Heart right ventricle (tissue), 16 donors: ENCODE measurements at regions not wholly inside any gene's neighbourhood (a gene's known extent, or its start where the extent isn't known, plus 50 kb on each side); places are given as distances from the start of the nearest gene placed in this dataset.

ENCODE experiments used
- ATAC-seq, 8 donors: fragments of 200-7000 bp; cut with Tn5 transposase; one replicate each; pipeline ENCODE4 v1.9.1; 2020; ENCODE audit warnings: mild to moderate bottlenecking in 8 of 8, moderate library complexity in 8 of 8, moderate number of reproducible peaks in 1 of 8
- DNase-seq, 2 donors: peaks; one replicate each; pipeline ENCODE4 v3.0.0-alpha.2; 2020
- H3K27ac ChIP-seq, 10 donors: fragments of 200-600 bp; sonication (generic) in 2 of 10; one replicate each; pipeline versions ENCODE4 v1.5.0 to v1.8.0; 2020 to 2022; ENCODE audit warnings: mild to moderate bottlenecking in 3 of 10
- H3K27me3 ChIP-seq, 7 donors: fragments of 200-600 bp; one replicate each; pipeline ENCODE4 v1.8.0; 2021 to 2022; ENCODE audit warnings: mild to moderate bottlenecking in 2 of 7
- H3K36me3 ChIP-seq, 9 donors: fragments of 200-600 bp; sonication (generic) in 1 of 9; one replicate each; pipeline versions ENCODE4 v1.5.0 to v1.8.0; 2020 to 2022; ENCODE audit warnings: mild to moderate bottlenecking in 2 of 9
- H3K4me1 ChIP-seq, 9 donors: fragments of 200-600 bp; sonication (generic) in 1 of 9; one replicate each; pipeline versions ENCODE4 v1.5.0 to v1.8.0; 2020 to 2022; ENCODE audit warnings: mild to moderate bottlenecking in 4 of 9
- H3K4me3 ChIP-seq, 10 donors: fragments of 200-600 bp; sonication (generic) in 2 of 10; one replicate each; pipeline versions ENCODE4 v1.5.0 to v1.8.0; 2020 to 2022; ENCODE audit warnings: mild to moderate bottlenecking in 7 of 10, moderate library complexity in 2 of 10
- H3K9me3 ChIP-seq, 11 donors: fragments of 200-600 bp in 10 of 11; sonication (generic) in 2 of 11; one replicate each; pipeline versions ENCODE4 v1.5.0 to v1.8.0; 2013 to 2022; ENCODE audit warnings: mild to moderate bottlenecking in 2 of 11, control low read depth in 1 of 11, moderate library complexity in 1 of 11
- CTCF ChIP-seq, 9 donors: fragments of 200-600 bp; sonication (generic) in 2 of 9; IDR thresholded peaks; one replicate each; pipeline versions ENCODE4 v1.5.0 to v1.8.0; 2021 to 2022; ENCODE audit warnings: antibody characterized with exemption in 9 of 9, mild to moderate bottlenecking in 5 of 9, moderate library complexity in 1 of 9
- WGBS, 2 donors: extraction: QIAGEN DNeasy Blood & Tissue Kit; methylation state at CpG; one replicate each; pipeline ENCODE4 v1.1.7; 2013; ENCODE audit warnings: inconsistent platforms in 1 of 2; 5-methylcytosine and 5-hydroxymethylcytosine counted together
- intact Hi-C, 10 donors: fragments of 100-400 bp; cut with DNase I; formaldehyde crosslinking; loops; one replicate each; pipeline versions ENCODE4 v1.11.1 to v1.14.2; 2022
- donor health status: Arrhythmogenic right ventricular cardiomyopathy.
- donor health status: ischemic (EF 13 %, LVEDD 7.1; RV severe dilation, severe dysfunction).
- donor health status: healthy with polysubstance abuse.
- donor health status: DM: no; HTN: yes; CAD: no.
- donor health status: DM: no; HTN: no; CAD: no.
- donor health status: ischemic (EF 25% LVEDD 6.9; RV normal size, moderate dysfunction).
- donor health status: ischemic (EF 25% LVEDD 5.7; RV mildly dilated, moderate dysfunction).
- donor health status: healthy.
- donor health status: DM: yes; HTN: yes; CAD: no.
- donor health status: Ischemic cardiomyopathy.
- donor health status: ischemic (EF 35%, LVEDD 5.7; RV mildly dilated, moderate dysfunction).
- donor health status: nonischemic (EF 11% LVEDD 7.7; RV severe dilation, severe dysfunction).
- donor health status: DM: yes; HTN: yes; CAD: no.
- donor health status: PGD.
- donor health status: ischemic (EF 29% LVEDD 5.4; RV normal size, mild dysfunction).
- donor health status: nonischemic (EF 23%, LVEDD 6.1; RV moderate dilation, normal function).

DNA sequence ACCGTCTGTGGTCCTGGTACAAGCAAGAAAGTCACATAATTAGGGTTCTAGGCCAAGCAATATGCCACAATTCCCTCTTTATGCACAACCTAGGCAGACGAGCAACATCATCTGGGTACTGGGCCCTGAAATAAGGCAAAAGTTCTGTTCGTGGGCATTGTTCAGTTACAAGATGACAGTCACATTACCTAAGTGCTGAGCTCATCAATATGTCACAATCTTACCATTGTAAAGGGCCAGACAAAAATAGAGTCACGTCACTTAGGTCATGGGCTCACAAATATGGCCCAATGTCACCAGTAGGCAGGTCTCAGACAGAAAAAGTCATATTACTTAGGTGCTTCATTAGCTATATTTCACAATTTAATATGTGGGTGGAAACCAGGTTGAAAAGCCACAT lies 1025.3 kb upstream of the AMELY start:
- no peak for ATAC-seq
- intact Hi-C loops, result no loop called here
- no peaks in the 10 kb centered on the region for H3K4me1 ChIP-seq
- no peaks in the 10 kb centered on the region for H3K36me3 ChIP-seq
- H3K9me3 ChIP-seq, result no peaks in the 10 kb centered on the region
- WGBS, 2 donors, result 46 to 76% methylated on average over 4 of the region's 4 CpGs
- no peak for DNase-seq
- TF ChIP-seq CTCF (IDR thresholded peaks at IDR 0.05), result no peak
- no peak overlapping the region for H3K4me3 ChIP-seq
- no peak overlapping the region for H3K27ac ChIP-seq
- H3K27me3 ChIP-seq, result no peaks in the 10 kb centered on the region

DNA sequence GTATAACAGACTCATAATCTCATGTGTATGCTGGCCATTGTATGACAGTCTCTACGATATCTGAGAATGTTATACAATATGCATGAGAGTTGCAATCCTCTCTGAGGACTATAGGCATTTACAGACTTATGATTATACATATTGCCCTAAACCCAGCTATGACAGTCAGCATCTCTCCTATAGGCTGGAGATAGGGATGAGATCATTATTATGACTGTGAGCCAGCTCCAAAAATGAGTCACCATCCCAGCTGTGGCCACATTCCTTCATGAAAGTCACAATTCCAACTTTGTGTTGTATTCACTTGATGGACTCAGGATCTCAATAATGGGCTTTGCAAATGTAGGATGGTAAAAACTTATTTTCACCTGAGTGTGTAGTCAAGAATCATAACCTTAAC lies 1024.5 kb upstream of the AMELY start:
- WGBS, 2 donors, result 56 to 61% methylated on average over 1 of the region's 1 CpG
- TF ChIP-seq CTCF (IDR thresholded peaks at IDR 0.05), result no peak
- no peak overlapping the region for H3K4me3 ChIP-seq
- peak in 1 of 2 donors; percentile 3 for DNase-seq
- H3K36me3 ChIP-seq, result no peaks in the 10 kb centered on the region
- no peaks in the 10 kb centered on the region for H3K27me3 ChIP-seq
- peak in 1 of 8 donors; percentile 58 for ATAC-seq
- H3K27ac ChIP-seq, result no peak overlapping the region
- no peaks in the 10 kb centered on the region for H3K4me1 ChIP-seq
- H3K9me3 ChIP-seq, result no peaks in the 10 kb centered on the region
- intact Hi-C loops, result no loop called here

DNA sequence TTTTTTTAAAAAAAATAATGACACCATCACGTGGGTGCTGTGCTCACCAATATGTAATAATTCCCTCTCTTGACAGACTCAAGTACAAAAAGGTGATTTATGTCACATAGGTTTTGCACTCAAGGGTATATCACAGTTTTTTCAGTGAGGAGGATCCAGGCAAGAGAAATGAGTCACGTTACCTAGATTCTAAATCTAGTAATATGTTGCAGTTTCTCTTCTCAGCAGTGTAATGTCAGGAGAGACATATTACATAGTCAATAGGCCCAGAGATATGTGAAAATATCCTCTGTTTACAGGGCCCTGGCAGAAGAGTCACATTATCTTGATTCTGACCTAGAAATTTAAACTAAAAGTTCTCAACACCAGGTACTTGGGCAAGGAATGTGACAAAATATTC lies 1024.1 kb upstream of the AMELY start:
- WGBS, 2 donors, result 48 to 69% methylated on average over 2 of the region's 2 CpGs
- H3K9me3 ChIP-seq, result no peaks in the 10 kb centered on the region

GRCh38 chrY:7932424-7932823 lies 1020.9 kb upstream of the AMELY start:
- Histone ChIP-seq H3K27me3 (no peaks in the 10 kb centered on the region), H3K4me3 (no peak overlapping the region), H3K4me1 (no peaks in the 10 kb centered on the region), H3K36me3 (no peaks in the 10 kb centered on the region), H3K9me3 (no peaks in the 10 kb centered on the region), H3K27ac (no peak overlapping the region)
- TF ChIP-seq CTCF (IDR thresholded peaks at IDR 0.05), result no peak
- DNase-seq (no peak), ATAC-seq (no peak)
- WGBS, 2 donors, result 56 to 86% methylated on average over 1 of the region's 1 CpG
- intact Hi-C loops, result no loop called here

More for the DNA sequence above, 1024.1 kb upstream of the AMELY start:
- no peak for ATAC-seq
- no peaks in the 10 kb centered on the region for H3K36me3 ChIP-seq
- H3K27ac ChIP-seq, result no peak overlapping the region
- no peaks in the 10 kb centered on the region for H3K27me3 ChIP-seq
- TF ChIP-seq CTCF (IDR thresholded peaks at IDR 0.05), result no peak
- DNase-seq, result no peak
- intact Hi-C loops, result no loop called here
- H3K4me1 ChIP-seq, result no peaks in the 10 kb centered on the region
- no peak overlapping the region for H3K4me3 ChIP-seq

DNA sequence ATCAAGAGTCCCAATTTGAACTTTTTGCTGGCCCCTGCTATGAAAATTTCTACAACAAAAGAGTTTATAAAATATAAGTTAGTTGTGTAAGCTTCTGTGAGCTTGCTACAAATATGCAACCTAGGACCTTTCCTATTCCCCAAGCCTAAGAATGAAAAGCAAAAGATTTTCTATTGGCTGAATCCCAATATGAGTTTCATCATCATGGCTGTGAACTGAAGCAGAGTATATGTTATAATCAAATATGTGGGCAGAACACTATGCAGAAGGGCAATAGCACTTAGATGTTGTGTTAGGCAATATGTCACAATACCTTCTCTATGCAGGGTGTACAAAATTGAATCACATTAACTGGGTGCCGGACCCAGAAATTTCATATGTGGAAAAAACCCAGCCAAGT lies 1018.3 kb upstream of the AMELY start:
- no peak for DNase-seq
- ATAC-seq, result no peak
- Histone ChIP-seq H3K4me1 (no peaks in the 10 kb centered on the region), H3K36me3 (no peaks in the 10 kb centered on the region), H3K4me3 (no peak overlapping the region), H3K27ac (no peak overlapping the region), H3K9me3 (no peaks in the 10 kb centered on the region), H3K27me3 (no peaks in the 10 kb centered on the region)
- intact Hi-C loops, result no loop called here
- no peak for TF ChIP-seq CTCF (IDR thresholded peaks at IDR 0.05)
- WGBS, 2 donors, result 91 to 100% methylated on average over 1 of the region's 1 CpG
